HEK293 (cell line): ENCODE measurements at regions not wholly inside any gene's neighbourhood (a gene's known extent, or its start where the extent isn't known, plus 50 kb on each side); places are given as distances from the start of the nearest gene placed in this dataset.

Experiments
- CTCF ChIA-PET: fragments of 350-600 bp; formaldehyde crosslinking; extraction: SDS; loops from one replicate; lab custom pipeline; 2021; ENCODE audit warnings: antibody characterized with exemption; lab: Yijun Ruan, JAX
- POLR2A ChIA-PET: fragments of 300-600 bp; formaldehyde crosslinking; extraction: SDS; loops from one replicate; lab custom pipeline; 2020; ENCODE audit warnings: antibody characterized with exemption, inconsistent platforms; lab: Yijun Ruan, JAX
- H3K27ac ChIP-seq: fragments of 200-500 bp; sonication (Bioruptor generic); 2 replicates; pipeline ENCODE4 v1.5.1; 2014; ENCODE audit warnings: low read depth, low read length, control low read depth, inconsistent platforms; ENCODE audit errors: extremely low read depth
- H3K36me3 ChIP-seq, 2 experiments: fragments of 200-500 bp in 1 of 2; sonication (Bioruptor generic) in 1 of 2; 1 replicate in 1 of 2; 2 replicates in 1 of 2; pipeline ENCODE4 v1.5.1; 2014 to 2017; ENCODE audit warnings: inconsistent platforms in 2 of 2, low read length in 2 of 2; ENCODE audit not compliant: control insufficient read depth in 2 of 2, insufficient read depth in 1 of 2
- H3K4me1 ChIP-seq: fragments of 200-500 bp; sonication (Bioruptor generic); 2 replicates; pipeline ENCODE4 v1.5.1; 2014; ENCODE audit warnings: mild to moderate bottlenecking, low read length, inconsistent platforms; ENCODE audit not compliant: control insufficient read depth, insufficient read depth
- H3K4me3 ChIP-seq: 2 replicates; pipeline ENCODE4 v1.5.1; 2011; ENCODE audit warnings: low read depth, mild to moderate bottlenecking, control low read depth, low read length, moderate library complexity
- H3K9me3 ChIP-seq: fragments of 200-500 bp; sonication (Bioruptor generic); 2 replicates; pipeline ENCODE4 v1.5.1; 2014; ENCODE audit warnings: low read depth, low read length, inconsistent platforms; ENCODE audit not compliant: control insufficient read depth, insufficient read depth
- GFI1B ChIP-seq: fragments of 450-650 bp; formaldehyde crosslinking; IDR thresholded peaks from 2 replicates; pipeline ENCODE4 v1.5.1; 2016; ENCODE audit warnings: missing biosample characterization, missing genetic modification characterization
- GLI4 ChIP-seq: fragments of 450-650 bp; formaldehyde crosslinking; IDR thresholded peaks from 2 replicates; pipeline ENCODE4 v1.5.1; 2016; ENCODE audit warnings: missing biosample characterization, missing genetic modification characterization
- HOXD13 ChIP-seq: sonication (generic); formaldehyde crosslinking; IDR thresholded peaks from 2 replicates; pipeline ENCODE4 v1.8.0; 2022; ENCODE audit warnings: missing genetic modification reagents, borderline replicate concordance
- KLF8 ChIP-seq: fragments of 450-650 bp; formaldehyde crosslinking; IDR thresholded peaks from 2 replicates; pipeline ENCODE4 v1.5.1; 2016; ENCODE audit warnings: missing biosample characterization, missing genetic modification characterization
- SCRT1 ChIP-seq: fragments of 450-650 bp; formaldehyde crosslinking; IDR thresholded peaks from 2 replicates; pipeline ENCODE4 v1.5.1; 2016; ENCODE audit warnings: missing biosample characterization, missing genetic modification characterization, borderline replicate concordance
- SP7 ChIP-seq: fragments of 450-650 bp; formaldehyde crosslinking; IDR thresholded peaks from 2 replicates; pipeline ENCODE4 v1.5.1; 2016; ENCODE audit warnings: missing biosample characterization, missing genetic modification characterization
- ZBTB21 ChIP-seq: fragments of 450-650 bp; formaldehyde crosslinking; IDR thresholded peaks from 2 replicates; pipeline ENCODE4 v1.5.1; 2017; ENCODE audit warnings: missing biosample characterization, missing genetic modification characterization
- ZFP41 ChIP-seq: fragments of 450-650 bp; formaldehyde crosslinking; IDR thresholded peaks from 2 replicates; pipeline ENCODE4 v1.5.1; 2016; ENCODE audit warnings: missing biosample characterization, missing genetic modification characterization, borderline replicate concordance
- ZNF169 ChIP-seq: fragments of 450-650 bp; formaldehyde crosslinking; IDR thresholded peaks from 2 replicates; pipeline ENCODE4 v1.5.1; 2016; ENCODE audit warnings: missing biosample characterization, missing genetic modification characterization
- ZNF184 ChIP-seq: fragments of 450-650 bp; IDR thresholded peaks from 2 replicates; pipeline ENCODE4 v1.5.1; 2018; ENCODE audit warnings: missing biosample characterization, mild to moderate bottlenecking, missing genetic modification characterization
- ZNF214 ChIP-seq: fragments of 450-650 bp; formaldehyde crosslinking; IDR thresholded peaks from 2 replicates; pipeline ENCODE4 v1.5.1; 2017; ENCODE audit warnings: missing biosample characterization, mild to moderate bottlenecking, missing genetic modification characterization, borderline replicate concordance
- ZNF221 ChIP-seq: fragments of 450-650 bp; formaldehyde crosslinking; IDR thresholded peaks from 2 replicates; pipeline ENCODE4 v1.5.1; 2017; ENCODE audit warnings: missing biosample characterization, missing genetic modification characterization, borderline replicate concordance
- ZNF404 ChIP-seq: fragments of 450-650 bp; formaldehyde crosslinking; IDR thresholded peaks from 2 replicates; pipeline ENCODE4 v1.5.1; 2017; ENCODE audit warnings: missing biosample characterization, missing genetic modification characterization
- ZNF473 ChIP-seq: fragments of 450-650 bp; formaldehyde crosslinking; IDR thresholded peaks from 2 replicates; pipeline ENCODE4 v1.5.1; 2017; ENCODE audit warnings: missing biosample characterization, missing genetic modification characterization
- ZNF501 ChIP-seq: fragments of 450-650 bp; formaldehyde crosslinking; IDR thresholded peaks from 2 replicates; pipeline ENCODE4 v1.5.1; 2016; ENCODE audit warnings: missing biosample characterization, missing genetic modification characterization
- ZNF529 ChIP-seq: fragments of 450-650 bp; formaldehyde crosslinking; IDR thresholded peaks from 2 replicates; pipeline ENCODE4 v1.5.1; 2017; ENCODE audit warnings: missing genetic modification characterization, missing biosample characterization; ENCODE audit not compliant: insufficient replicate concordance
- ZNF596 ChIP-seq: fragments of 450-650 bp; IDR thresholded peaks from 2 replicates; pipeline ENCODE4 v1.5.0; 2018; ENCODE audit warnings: missing biosample characterization, mild to moderate bottlenecking, missing genetic modification characterization, moderate library complexity
- ZNF621 ChIP-seq: fragments of 450-650 bp; formaldehyde crosslinking; IDR thresholded peaks from 2 replicates; pipeline ENCODE4 v1.5.1; 2017; ENCODE audit warnings: missing biosample characterization, missing genetic modification characterization
- ZNF629 ChIP-seq: fragments of 450-650 bp; formaldehyde crosslinking; IDR thresholded peaks from 2 replicates; pipeline ENCODE4 v1.5.1; 2017; ENCODE audit warnings: missing biosample characterization, missing genetic modification characterization
- ZNF658 ChIP-seq: fragments of 450-650 bp; formaldehyde crosslinking; IDR thresholded peaks from 2 replicates; pipeline ENCODE4; 2016; ENCODE audit warnings: missing biosample characterization, missing genetic modification characterization
- ZNF692 ChIP-seq: fragments of 450-650 bp; formaldehyde crosslinking; IDR thresholded peaks from 2 replicates; pipeline ENCODE4 v1.5.1; 2016; ENCODE audit warnings: missing biosample characterization, missing genetic modification characterization
- ZSCAN23 ChIP-seq: fragments of 450-650 bp; formaldehyde crosslinking; IDR thresholded peaks from 2 replicates; pipeline ENCODE4 v1.5.1; 2016; ENCODE audit warnings: missing biosample characterization, missing genetic modification characterization
- TF ChIP-seq, protein P1 (sequence below): fragments of 450-650 bp; formaldehyde crosslinking; IDR thresholded peaks from 2 replicates; pipeline ENCODE4 v1.5.1; 2016; ENCODE audit warnings: missing biosample characterization, missing genetic modification characterization
- TF ChIP-seq, protein P2 (sequence below): fragments of 450-650 bp; formaldehyde crosslinking; IDR thresholded peaks from 2 replicates; pipeline ENCODE4 v1.5.1; 2017; ENCODE audit warnings: missing biosample characterization, missing genetic modification characterization

DNA sequence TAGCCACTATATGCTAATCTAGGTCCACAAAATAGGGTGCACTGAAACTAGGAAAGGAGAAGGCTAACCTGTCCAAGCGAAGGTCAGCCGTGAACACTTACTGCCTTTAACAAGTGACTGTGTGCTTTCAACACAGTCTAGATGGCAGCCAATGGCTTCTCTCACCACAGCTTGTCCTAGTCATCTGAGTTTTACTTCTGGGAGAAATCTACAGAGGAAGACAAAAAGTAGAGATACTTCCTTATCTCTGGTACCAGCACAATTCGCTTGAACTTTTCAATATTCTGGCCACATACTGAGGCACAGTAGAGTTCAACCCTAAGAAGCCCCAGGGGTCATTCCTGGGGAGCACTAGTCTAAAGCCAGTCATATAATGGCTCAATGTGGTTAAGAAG lies 176.9 kb downstream of the BTG1 start:
- no peak overlapping the region for H3K27ac ChIP-seq
- no peaks in the 10 kb centered on the region for H3K36me3 ChIP-seq
- CTCF ChIA-PET: interaction anchor here (0.6 kb wide), 1 partner anchor 1733 kb away, joined by 3 read pairs; no protein-coding TSS in a partner anchor
- no peak for TF ChIP-seq GFI1B (tag by site-specific recombination)
- no peak for TF ChIP-seq ZSCAN23 (tag by site-specific recombination)
- TF ChIP-seq ZNF621 (tag by site-specific recombination): no peak
- POLR2A ChIA-PET: no interaction called here
- no peaks in the 10 kb centered on the region for H3K9me3 ChIP-seq
- no peak overlapping the region for H3K4me3 ChIP-seq
- no peaks in the 10 kb centered on the region for H3K4me1 ChIP-seq

GRCh38 chr12:91968076-91968776 lies 177.4 kb downstream of the BTG1 start:
- Histone ChIP-seq H3K36me3 (no peaks in the 10 kb centered on the region), H3K9me3 (no peaks in the 10 kb centered on the region), H3K4me1 (no peaks in the 10 kb centered on the region), H3K27ac (no peak overlapping the region), H3K4me3 (no peak overlapping the region)
- ChIA-PET POLR2A (interaction anchor here (0.8 kb wide), 1 partner anchor 178 kb away, joined by 3 read pairs; no protein-coding TSS in a partner anchor), CTCF (interaction anchor here (0.6 kb wide), 1 partner anchor 1733 kb away, joined by 3 read pairs; no protein-coding TSS in a partner anchor)
- TF ChIP-seq SP7 (tag by site-specific recombination) (no peak), GLI4 (tag by site-specific recombination) (no peak)

GRCh38 chr12:91967590-91967989 lies 178.1 kb downstream of the BTG1 start:
- POLR2A ChIA-PET: interaction anchor here (0.8 kb wide), 1 partner anchor 178 kb away, joined by 3 read pairs; no protein-coding TSS in a partner anchor
- Histone ChIP-seq H3K27ac (no peak overlapping the region), H3K4me1 (no peaks in the 10 kb centered on the region), H3K36me3 (no peaks in the 10 kb centered on the region), H3K4me3 (no peak overlapping the region), H3K9me3 (no peaks in the 10 kb centered on the region)
- CTCF ChIA-PET: no interaction called here
- TF ChIP-seq ZNF596 (no peak), ZNF184 (tag by site-specific recombination) (no peak), ZNF214 (no peak), SCRT1 (tag by site-specific recombination) (no peak), ZBTB21 (tag by site-specific recombination) (no peak), ZNF501 (tag by site-specific recombination) (no peak), ZNF404 (tag by site-specific recombination) (no peak), KLF8 (tag by site-specific recombination) (no peak), ZNF221 (tag by site-specific recombination) (no peak), ZNF529 (no peak), GLI4 (tag by site-specific recombination) (no peak), ZNF169 (tag by site-specific recombination) (no peak), HOXD13 (CRISPR knock-in tag) (no peak), ZNF692 (tag by site-specific recombination) (no peak), ZFP41 (tag by site-specific recombination) (no peak), ZNF473 (tag by site-specific recombination) (no peak), ZNF629 (no peak), ZNF658 (tag by site-specific recombination) (no peak)
- TF ChIP-seq, protein P1, sequence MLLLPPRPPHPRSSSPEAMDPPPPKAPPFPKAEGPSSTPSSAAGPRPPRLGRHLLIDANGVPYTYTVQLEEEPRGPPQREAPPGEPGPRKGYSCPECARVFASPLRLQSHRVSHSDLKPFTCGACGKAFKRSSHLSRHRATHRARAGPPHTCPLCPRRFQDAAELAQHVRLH (tag by site-specific recombination): no peak
- TF ChIP-seq, protein P2, sequence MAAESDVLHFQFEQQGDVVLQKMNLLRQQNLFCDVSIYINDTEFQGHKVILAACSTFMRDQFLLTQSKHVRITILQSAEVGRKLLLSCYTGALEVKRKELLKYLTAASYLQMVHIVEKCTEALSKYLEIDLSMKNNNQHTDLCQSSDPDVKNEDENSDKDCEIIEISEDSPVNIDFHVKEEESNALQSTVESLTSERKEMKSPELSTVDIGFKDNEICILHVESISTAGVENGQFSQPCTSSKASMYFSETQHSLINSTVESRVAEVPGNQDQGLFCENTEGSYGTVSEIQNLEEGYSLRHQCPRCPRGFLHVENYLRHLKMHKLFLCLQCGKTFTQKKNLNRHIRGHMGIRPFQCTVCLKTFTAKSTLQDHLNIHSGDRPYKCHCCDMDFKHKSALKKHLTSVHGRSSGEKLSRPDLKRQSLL: no peak
